ENCODE measurements at regions not wholly inside any gene's neighbourhood (a gene's known extent, or its start where the extent isn't known, plus 50 kb on each side); places are given as distances from the start of the nearest gene placed in this dataset.

DNA sequence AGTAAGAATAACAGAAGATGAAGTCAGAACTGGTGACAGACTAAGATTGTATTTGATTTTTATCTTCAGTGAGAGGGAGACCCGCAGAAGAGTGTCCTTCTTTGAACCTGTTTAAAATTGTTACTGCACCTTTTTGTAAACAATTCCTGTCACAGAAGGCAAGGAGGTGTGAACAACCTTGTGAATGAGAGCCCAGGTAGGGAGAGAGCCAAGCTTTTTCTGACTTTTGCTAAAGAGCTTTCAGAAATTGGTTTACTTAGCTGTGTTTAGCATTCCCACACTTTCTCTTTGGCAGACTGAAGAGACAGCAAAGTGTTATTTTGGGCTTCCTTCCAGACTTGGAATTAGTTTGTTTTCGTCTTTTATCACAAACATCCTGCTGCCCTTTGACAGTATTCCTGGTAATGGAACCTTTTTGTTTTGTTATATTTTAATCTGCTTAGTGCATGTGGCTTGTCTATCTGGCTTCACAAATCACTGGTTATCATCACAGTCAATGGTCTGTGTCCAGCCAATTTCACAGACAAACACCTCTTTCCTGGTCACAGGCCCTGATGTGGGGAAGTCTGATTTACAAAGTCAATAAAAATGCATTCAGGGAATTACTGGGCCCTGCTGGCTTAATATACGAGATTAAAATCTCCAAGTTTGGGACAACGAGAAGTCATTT is 85.7 kb upstream of the HS3ST2 start:
- TF ChIP-seq CTCF (conservative IDR thresholded peaks at IDR 0.05; ENCODE audit: low read depth, low read length), result no peak
- TF ChIP-seq RAD21 (IDR thresholded peaks at IDR 0.05; ENCODE audit: low read length), result no peak
- no peak for TF ChIP-seq MXI1 (IDR thresholded peaks at IDR 0.05; ENCODE audit: borderline replicate concordance, low read depth, low read length)
- TF ChIP-seq POLR2A (IDR thresholded peaks at IDR 0.05; ENCODE audit: low read depth, low read length), result no peak
- no peak for TF ChIP-seq CEBPB (IDR thresholded peaks at IDR 0.05; ENCODE audit: low read depth, low read length)
